ENCODE measurements at regions not wholly inside any gene's neighbourhood (a gene's known extent, or its start where the extent isn't known, plus 50 kb on each side); places are given as distances from the start of the nearest gene placed in this dataset.

- H3K36me3 ChIP-seq = no peaks in the 10 kb centered on the region
- H3K4me3 ChIP-seq = no peak overlapping the region
- no peak for TF ChIP-seq CTCF (IDR thresholded peaks at IDR 0.05; ENCODE audit: low read depth, low read length)
- peaks cover 16% of the 10 kb centered on the region for H3K27me3 ChIP-seq
- no peak for DNase-seq (ENCODE audit: low read depth in 1 of 2, low spot score in 1 of 2)
- H3K9me3 ChIP-seq (ENCODE audit: low read depth) = no peaks in the 10 kb centered on the region
- H3K27ac ChIP-seq = no peak overlapping the region
- H3K4me1 ChIP-seq (ENCODE audit: low read depth) = peaks cover 7% of the 10 kb centered on the region
Measured at GRCh38 chr3:188049606-188050530, 104.1 kb upstream of the LPP start.

- Histone ChIP-seq H3K27me3 (peaks cover 13% of the 10 kb centered on the region), H3K36me3 (no peaks in the 10 kb centered on the region), H3K4me1 (ENCODE audit: low read depth) (peaks cover 7% of the 10 kb centered on the region), H3K4me3 (no peak overlapping the region), H3K27ac (no peak overlapping the region), H3K9me3 (ENCODE audit: low read depth) (no peaks in the 10 kb centered on the region)
- peak in 1 of 2 donors; percentile 55 for DNase-seq (ENCODE audit: low read depth in 1 of 2, low spot score in 1 of 2)
- no peak for TF ChIP-seq CTCF (IDR thresholded peaks at IDR 0.05; ENCODE audit: low read depth, low read length)
Measured at GRCh38 chr3:188051801-188052168, 102.2 kb upstream of the LPP start.

GRCh38 chr3:188052169-188053035, 101.6 kb upstream of the LPP start:
- no peaks in the 10 kb centered on the region for H3K9me3 ChIP-seq (ENCODE audit: low read depth)
- H3K4me3 ChIP-seq = no peak overlapping the region
- peak; percentile 36 to 92 for DNase-seq (ENCODE audit: low read depth in 1 of 2, low spot score in 1 of 2)
- TF ChIP-seq CTCF (IDR thresholded peaks at IDR 0.05; ENCODE audit: low read depth, low read length) = peak; percentile 51
- peaks cover 7% of the 10 kb centered on the region for H3K27me3 ChIP-seq
- H3K36me3 ChIP-seq = no peaks in the 10 kb centered on the region
- H3K4me1 ChIP-seq (ENCODE audit: low read depth) = peaks cover 7% of the 10 kb centered on the region
- H3K27ac ChIP-seq = no peak overlapping the region

- peak in 1 of 2 donors; percentile 16 for DNase-seq (ENCODE audit: low read depth in 1 of 2, low spot score in 1 of 2)
Measured at GRCh38 chr3:188053036-188053340, 101.0 kb upstream of the LPP start.

More at GRCh38 chr3:188053036-188053340, 101.0 kb upstream of the LPP start:
- peaks cover 7% of the 10 kb centered on the region for H3K4me1 ChIP-seq (ENCODE audit: low read depth)
- H3K4me3 ChIP-seq = no peak overlapping the region
- TF ChIP-seq CTCF (IDR thresholded peaks at IDR 0.05; ENCODE audit: low read depth, low read length) = no peak
- H3K36me3 ChIP-seq = no peaks in the 10 kb centered on the region
- no peak overlapping the region for H3K27ac ChIP-seq
- no peaks in the 10 kb centered on the region for H3K9me3 ChIP-seq (ENCODE audit: low read depth)
- H3K27me3 ChIP-seq = peaks cover under 1% of the 10 kb centered on the region

Data from cardiac muscle cell (in vitro differentiated cells and primary cell).